Uterus (tissue), 2 donors: ENCODE measurements at regions not wholly inside any gene's neighbourhood (a gene's known extent, or its start where the extent isn't known, plus 50 kb on each side); places are given as distances from the start of the nearest gene placed in this dataset.

Experiments
- CTCF ChIP-seq, 4 experiments: fragments of 200-600 bp in 2 of 4; fragments of 450-650 bp in 2 of 4; sonication (generic) in 2 of 4; IDR thresholded peaks; one replicate each; pipeline ENCODE4 v1.5.1; 2016 to 2019; ENCODE audit warnings: antibody characterized with exemption in 4 of 4, mild to moderate bottlenecking in 2 of 4, moderate library complexity in 1 of 4
- POLR2A ChIP-seq, 2 donors: fragments of 450-650 bp; IDR thresholded peaks; one replicate each; pipeline ENCODE4 v1.6.1; 2016; ENCODE audit warnings: antibody characterized with exemption in 2 of 2, mild to moderate bottlenecking in 1 of 2, moderate library complexity in 1 of 2

DNA sequence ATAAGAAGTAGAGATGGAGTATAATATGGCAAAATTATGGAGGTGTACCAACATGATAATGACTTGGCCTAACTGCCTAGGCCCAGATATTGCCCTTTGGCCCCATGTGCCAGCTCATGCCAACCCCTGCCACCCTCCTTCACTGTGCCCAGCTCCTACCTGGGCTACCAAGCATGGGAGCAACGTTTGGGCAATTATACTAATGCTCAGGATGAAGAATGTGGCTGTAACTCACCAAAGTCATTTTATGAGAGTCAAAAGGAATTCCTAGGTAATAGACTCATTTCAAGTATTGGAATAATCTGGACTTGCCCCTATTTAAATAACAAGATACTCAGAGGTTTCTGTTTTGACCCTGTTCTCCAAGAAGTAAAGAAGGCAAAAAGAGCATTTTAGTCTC lies 240.2 kb upstream of the IL12A start:
- TF ChIP-seq CTCF (IDR thresholded peaks at IDR 0.05), result no peak
- no peak for TF ChIP-seq POLR2A (IDR thresholded peaks at IDR 0.05)
